ENCODE measurements at regions not wholly inside any gene's neighbourhood (a gene's known extent, or its start where the extent isn't known, plus 50 kb on each side); places are given as distances from the start of the nearest gene placed in this dataset.
"Not testable (repeated sequence)": the region's sequence is repeated elsewhere in the genome, so short reads cannot be mapped to it uniquely, and the experiment has no call there.

DNA sequence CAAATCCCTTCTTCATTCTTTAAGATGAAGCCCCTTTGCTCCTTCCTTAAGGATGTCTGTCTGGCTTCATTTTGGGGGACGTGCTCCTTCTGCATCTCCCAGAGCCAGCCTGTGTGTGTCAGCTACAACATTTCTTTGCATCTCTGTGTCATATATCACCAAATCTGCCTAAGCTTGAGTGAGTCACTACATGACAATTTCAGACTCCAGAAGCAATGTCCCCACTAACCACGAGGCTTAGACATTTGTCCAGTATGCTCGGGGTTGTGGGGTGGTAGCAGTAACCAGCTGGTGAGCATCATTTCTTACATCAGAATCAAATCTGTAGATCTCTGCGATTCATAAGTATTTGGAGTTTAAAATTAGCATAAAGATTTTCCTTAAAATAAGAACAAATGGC is 54.1 kb upstream of the USP14 start:
- H3K4me3 Mint-ChIP-seq, DNase-seq, H3K27ac Mint-ChIP-seq, ATAC-seq: not testable (repeated sequence)
- Mint-ChIP-seq H3K9me3 (peaks cover 19 to 28% of the 10 kb centered on the region in 2 donors), H3K4me1 (peaks cover 22% of the 10 kb centered on the region), H3K27me3 (peaks cover 28% of the 10 kb centered on the region)

DNA sequence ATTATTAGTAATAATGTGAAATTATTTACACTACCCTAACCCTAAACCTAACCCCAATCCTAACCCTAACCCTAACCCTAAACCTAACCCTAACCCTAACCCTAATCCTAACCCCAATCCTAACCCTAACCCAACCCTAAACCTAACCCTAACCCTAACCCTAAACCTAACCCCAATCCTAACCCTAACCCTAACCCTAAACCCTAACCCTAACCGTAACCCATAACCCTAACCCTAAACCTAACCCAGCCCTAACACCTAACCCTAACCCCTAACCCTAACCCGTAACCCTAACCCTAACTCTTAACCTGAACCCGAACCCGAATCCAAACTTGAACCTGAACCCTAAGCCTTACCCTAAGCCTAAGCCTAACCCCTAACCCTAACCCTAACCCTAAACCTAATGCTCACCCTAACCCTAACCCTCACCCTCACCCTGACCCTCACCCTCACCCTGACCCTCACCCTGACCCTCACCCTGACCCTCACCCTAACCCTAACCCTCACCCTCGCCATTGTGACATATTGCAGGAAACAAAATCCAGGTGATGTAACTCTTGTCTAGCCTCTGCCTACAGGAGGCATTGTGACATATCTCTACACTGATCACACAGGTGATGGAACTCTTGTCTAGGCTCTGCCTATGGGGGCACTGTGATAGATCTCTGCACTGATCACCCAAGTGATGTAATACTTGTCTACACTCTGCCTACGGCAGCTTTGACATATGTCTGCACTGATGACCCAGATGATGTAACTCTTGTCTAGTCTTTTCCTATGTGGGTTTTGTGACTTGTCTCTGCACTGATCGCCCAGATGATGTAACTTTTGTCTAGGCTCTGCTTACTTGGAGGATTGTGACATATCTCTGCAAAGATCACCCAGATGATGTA is 53.0 kb upstream of the USP14 start:
- Mint-ChIP-seq H3K9me3 (peaks cover 29 to 40% of the 10 kb centered on the region in 2 donors), H3K27ac (peak overlapping the region; percentile 91 to 95), H3K4me1 (peaks cover 33% of the 10 kb centered on the region), H3K27me3 (peaks cover 21% of the 10 kb centered on the region)
- not testable (repeated sequence) for H3K4me3 Mint-ChIP-seq
- DNase-seq (peak in 1 of 2 donors; percentile 27), ATAC-seq (peak; percentile 53)

DNA sequence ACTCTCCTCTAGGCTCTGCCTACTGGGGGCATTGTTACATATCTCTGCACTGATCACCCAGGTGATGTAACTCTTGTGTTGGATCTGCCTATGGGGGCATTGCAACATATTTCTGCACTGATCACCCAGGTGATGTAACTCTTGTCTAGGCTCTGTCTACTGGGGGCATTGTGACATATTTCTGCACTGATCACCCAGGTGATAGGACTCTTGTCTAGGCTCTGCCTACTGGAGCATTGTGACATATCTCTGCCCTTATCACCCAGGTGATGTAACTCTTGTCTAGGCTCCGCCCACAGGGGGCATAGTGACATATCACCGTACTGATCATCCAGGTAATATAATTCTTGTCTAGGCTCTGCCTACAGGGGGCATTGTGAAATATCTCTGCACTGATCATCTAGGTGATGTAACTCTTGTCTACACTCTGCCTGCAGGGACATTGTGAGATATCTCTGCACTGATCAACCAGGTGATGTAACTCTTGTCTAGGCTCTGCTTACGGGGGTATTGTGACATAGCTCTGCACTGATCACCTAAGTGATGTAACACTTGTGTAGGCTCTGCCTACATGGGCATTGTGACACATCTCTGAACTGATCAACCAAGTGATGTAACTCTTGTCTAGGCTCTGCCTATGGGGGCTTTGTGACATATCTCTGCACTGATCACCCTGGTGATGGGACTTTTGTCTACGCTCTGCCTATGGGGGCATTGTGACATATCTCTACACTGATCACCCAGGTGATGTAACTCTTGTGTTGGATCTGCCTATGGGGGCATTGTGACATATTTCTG is 52.1 kb upstream of the USP14 start:
- ATAC-seq = peak; percentile 63
- H3K4me1 Mint-ChIP-seq = peaks cover 41% of the 10 kb centered on the region
- H3K27me3 Mint-ChIP-seq = peaks cover 15% of the 10 kb centered on the region
- H3K4me3 Mint-ChIP-seq = peak overlapping the region; percentile 38 to 54
- H3K9me3 Mint-ChIP-seq = peaks cover 31 to 44% of the 10 kb centered on the region in 2 donors
- DNase-seq = peak; percentile 40 to 71
- peak overlapping the region; percentile 91 to 95 for H3K27ac Mint-ChIP-seq

DNA sequence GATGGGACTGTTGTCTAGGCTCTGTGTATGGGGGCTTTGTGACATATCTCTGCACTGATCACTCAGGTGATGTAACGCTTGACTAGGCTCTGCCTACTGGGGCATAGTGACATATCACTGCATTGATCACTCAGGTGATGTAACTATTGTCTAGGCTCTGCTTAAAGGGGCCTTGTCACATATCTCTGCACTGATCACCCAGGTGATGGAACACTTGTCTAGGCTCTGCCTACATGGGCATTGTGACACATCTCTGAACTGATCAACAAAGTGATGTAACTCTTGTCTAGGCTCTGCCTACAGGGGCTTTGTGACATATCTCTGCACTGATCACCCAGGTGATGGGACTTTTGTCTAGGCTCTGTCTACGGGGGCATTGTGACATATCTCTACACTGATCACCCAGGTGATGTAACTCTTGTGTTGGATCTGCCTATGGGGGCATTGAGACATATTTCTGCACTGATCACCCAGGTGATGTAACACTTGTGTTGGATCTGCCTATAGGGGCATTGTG is 51.4 kb upstream of the USP14 start:
- peak overlapping the region; percentile 21 to 54 for H3K4me3 Mint-ChIP-seq
- peak; percentile 26 to 34 for DNase-seq
- peak overlapping the region; percentile 91 to 95 for H3K27ac Mint-ChIP-seq
- peaks cover 15% of the 10 kb centered on the region for H3K27me3 Mint-ChIP-seq
- ATAC-seq = not testable (repeated sequence)
- H3K4me1 Mint-ChIP-seq = peaks cover 46% of the 10 kb centered on the region
- H3K9me3 Mint-ChIP-seq = peaks cover 31 to 44% of the 10 kb centered on the region in 2 donors

DNA sequence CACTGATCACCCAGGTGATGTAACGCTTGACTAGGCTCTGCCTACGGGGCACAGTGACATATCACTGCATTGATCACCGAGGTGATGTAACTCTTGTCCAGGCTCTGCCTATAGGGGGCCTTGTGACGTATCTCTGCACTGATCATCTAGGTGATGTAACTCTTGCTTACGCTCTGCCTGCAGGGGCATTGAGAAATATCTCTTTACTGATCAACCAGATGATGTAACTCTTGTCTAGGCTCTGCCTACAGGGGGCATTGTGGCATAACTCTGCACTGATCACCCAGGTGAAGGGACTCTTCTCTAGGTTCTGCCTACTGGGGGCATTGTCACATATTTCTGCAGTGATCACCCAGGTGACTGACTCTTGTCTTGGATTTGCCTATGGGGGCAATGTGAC is 50.9 kb upstream of the USP14 start:
- Mint-ChIP-seq H3K27me3 (peaks cover 12% of the 10 kb centered on the region), H3K4me3 (peak overlapping the region; percentile 21 to 54), H3K27ac (peak overlapping the region; percentile 90 to 95), H3K4me1 (peaks cover 46% of the 10 kb centered on the region), H3K9me3 (peaks cover 31 to 44% of the 10 kb centered on the region in 2 donors)
- not testable (repeated sequence) for ATAC-seq
- DNase-seq = peak in 1 of 2 donors; percentile 70

DNA sequence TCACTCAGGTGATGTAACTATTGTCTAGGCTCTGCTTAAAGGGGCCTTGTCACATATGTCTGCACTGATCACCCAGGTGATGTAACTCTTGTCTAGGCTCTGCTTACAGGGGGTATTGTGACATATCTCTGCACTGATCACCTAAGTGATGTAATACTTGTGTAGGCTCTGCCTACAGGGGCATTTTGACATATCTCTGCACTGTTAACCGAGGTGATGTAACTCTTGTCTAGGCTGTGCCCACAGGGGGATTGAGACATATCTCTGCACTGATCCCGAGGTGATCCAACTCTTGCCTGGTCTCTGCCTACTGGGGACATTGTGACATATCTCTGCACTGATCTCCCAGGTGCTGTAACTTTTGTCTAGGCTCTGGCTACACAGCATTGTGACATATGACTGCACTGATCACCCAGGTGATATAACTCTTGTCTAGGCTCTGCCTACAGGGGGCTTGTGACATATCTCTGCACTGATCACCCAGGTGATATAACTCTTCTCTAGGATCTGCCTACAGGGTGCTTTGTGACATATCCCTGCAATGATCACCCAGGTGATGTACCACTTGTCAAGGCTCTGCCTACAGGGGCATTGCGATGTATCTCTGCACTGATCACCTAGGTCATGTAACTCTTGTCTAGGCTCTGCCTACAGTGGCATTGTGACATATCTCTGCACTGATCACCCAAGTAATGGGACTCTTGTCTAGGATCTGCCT is 50.3 kb upstream of the USP14 start:
- Mint-ChIP-seq H3K4me1 (peaks cover 46% of the 10 kb centered on the region), H3K27ac (peak overlapping the region in 1 of 2 donors; percentile 95), H3K9me3 (peaks cover 31 to 44% of the 10 kb centered on the region in 2 donors)
- peak; percentile 39 to 42 for DNase-seq
- peak; percentile 27 for ATAC-seq
- H3K4me3 Mint-ChIP-seq, H3K27me3 Mint-ChIP-seq: not testable (repeated sequence)

All from stimulated activated naive CD8-positive, alpha-beta T cell treated with anti-CD3 and anti-CD28 coated beads, Interleukin-15, amount 100 ng/mL, for 72 hours (primary cell).